HCT116 (cell line): ENCODE measurements at regions not wholly inside any gene's neighbourhood (a gene's known extent, or its start where the extent isn't known, plus 50 kb on each side); places are given as distances from the start of the nearest gene placed in this dataset.

Experiments used
- ATAC-seq: fragments of 200-7000 bp; cut with Tn5 transposase; 2 replicates; pipeline ENCODE4 v1.9.1; 2020; ENCODE audit warnings: mild to moderate bottlenecking, moderate library complexity
- BruUV-seq: library from RNA; stranded (reverse); fragments of 400-500 nt; replicated peaks from 2 replicates; lab custom pipeline; 2021; lab: Mats Ljungman, UMichigan
- CTCF ChIA-PET: fragments of 300-600 bp; sonication (Branson Sonifier 250); formaldehyde crosslinking; loops from one replicate; lab custom pipeline; 2021; ENCODE audit warnings: antibody characterized with exemption; lab: Charles Lee
- POLR2A ChIA-PET: fragments of 300-600, 350-600 bp; sonication (Branson Sonifier 250); formaldehyde crosslinking; loops from one replicate; lab custom pipeline; 2021; ENCODE audit warnings: antibody characterized with exemption; lab: Charles Lee
- RAD21 ChIA-PET, 2 experiments: fragments of 300-600 bp; sonication (Branson Sonifier 250); formaldehyde crosslinking; loops; one replicate each; lab custom pipeline; 2023; ENCODE audit warnings: low total read pairs in 2 of 2; ENCODE audit not compliant: uncharacterized antibody in 2 of 2, unreplicated experiment in 2 of 2, low non-redundant PET in 1 of 2; lab: Charles Lee
- DNase-seq: peaks from one replicate; pipeline ENCODE4 v3.0.0-alpha.2; 2010; ENCODE audit warnings: low read depth, low spot score
- H2AFZ ChIP-seq: fragments of 200-600 bp; shearing (Covaris generic), sonication (generic); 2 replicates; pipeline ENCODE4 v1.6.1; 2017; ENCODE audit warnings: low read depth, mixed run types, mixed read lengths, antibody characterized with exemption, low read length; ENCODE audit not compliant: poor library complexity, severe bottlenecking
- H3K27ac ChIP-seq: 2 replicates; pipeline ENCODE4 v1.5.1; 2012; ENCODE audit warnings: low read depth, low read length
- H3K27me3 ChIP-seq: fragments of 200-600 bp; sonication (generic); 2 replicates; pipeline ENCODE4 v1.6.1; 2016; ENCODE audit warnings: mixed run types, low read length, mixed read lengths; ENCODE audit not compliant: insufficient read depth
- H3K36me3 ChIP-seq, 2 experiments: fragments of 200-500 bp in 1 of 2; fragments of 200-600 bp in 1 of 2; sonication (Bioruptor generic) in 1 of 2; sonication (generic) in 1 of 2; 2 replicates each; pipeline versions ENCODE4 v1.5.1 to v1.6.1; 2014 to 2016; ENCODE audit warnings: low read length in 2 of 2, inconsistent platforms in 1 of 2, mixed read lengths in 1 of 2, mixed run types in 1 of 2; ENCODE audit not compliant: insufficient read depth in 2 of 2, control insufficient read depth in 1 of 2
- H3K4me1 ChIP-seq, 2 experiments: fragments of 200-600 bp in 1 of 2; sonication (generic) in 1 of 2; 2 replicates each; pipeline versions ENCODE4 v1.5.1 to v1.6.1; 2012 to 2017; ENCODE audit warnings: low read length in 2 of 2, inconsistent platforms in 1 of 2, mild to moderate bottlenecking in 1 of 2, mixed read lengths in 1 of 2, mixed run types in 1 of 2, moderate library complexity in 1 of 2; ENCODE audit not compliant: insufficient read depth in 2 of 2, control insufficient read depth in 1 of 2
- H3K4me2 ChIP-seq: fragments of 200-600 bp; sonication (generic); 2 replicates; pipeline ENCODE4 v1.6.1; 2017; ENCODE audit warnings: mixed run types, low read length, mixed read lengths
- H3K4me3 ChIP-seq, 2 experiments: fragments of 200-600 bp in 1 of 2; sonication (generic) in 1 of 2; replicated peaks in 1 of 2; 2 replicates each; pipeline ENCODE4 v1.5.1; 2011 to 2016; ENCODE audit warnings: low read length in 2 of 2, control low read depth in 1 of 2, low read depth in 1 of 2, mild to moderate bottlenecking in 1 of 2, mixed read lengths in 1 of 2, mixed run types in 1 of 2
- H3K79me2 ChIP-seq: fragments of 200-600 bp; sonication (generic); 2 replicates; pipeline ENCODE4 v1.6.1; 2017; ENCODE audit warnings: mild to moderate bottlenecking, mixed run types, low read length, moderate library complexity, mixed read lengths; ENCODE audit not compliant: insufficient read depth
- H3K9ac ChIP-seq: fragments of 200-600 bp; sonication (generic); 2 replicates; pipeline ENCODE4 v1.6.1; 2016; ENCODE audit warnings: low read length, mixed read lengths
- H3K9me2 ChIP-seq: fragments of 200-600 bp; sonication (generic), shearing (Covaris generic); 2 replicates; pipeline ENCODE4 v1.6.1; 2017; ENCODE audit warnings: mixed run types, mild to moderate bottlenecking, moderate library complexity; ENCODE audit not compliant: insufficient read depth
- H3K9me3 ChIP-seq, 2 experiments: fragments of 200-500 bp in 1 of 2; fragments of 200-600 bp in 1 of 2; sonication (Bioruptor generic) in 1 of 2; sonication (generic) in 1 of 2; 2 replicates each; pipeline ENCODE4 v1.6.1; 2014 to 2017; ENCODE audit warnings: low read length in 2 of 2, mixed read lengths in 2 of 2, inconsistent platforms in 1 of 2, low read depth in 1 of 2, mild to moderate bottlenecking in 1 of 2, mixed run types in 1 of 2, moderate library complexity in 1 of 2; ENCODE audit not compliant: control insufficient read depth in 1 of 2, insufficient read depth in 1 of 2
- H4K20me1 ChIP-seq: fragments of 200-600 bp; sonication (generic), shearing (Covaris generic); 2 replicates; pipeline ENCODE4 v1.6.1; 2017; ENCODE audit warnings: mixed run types, mild to moderate bottlenecking, moderate library complexity; ENCODE audit not compliant: insufficient read depth
- EGR1 ChIP-seq: IDR thresholded peaks from 2 replicates; pipeline ENCODE4 v1.6.1; 2012; ENCODE audit warnings: low read depth
- EZH2phosphoT487 ChIP-seq: fragments of 200-600 bp; IDR thresholded peaks from 2 replicates; pipeline ENCODE4 v1.6.1; 2018; ENCODE audit warnings: antibody characterized with exemption, borderline replicate concordance
- POLR2A ChIP-seq: IDR thresholded peaks from 2 replicates; pipeline ENCODE4 v1.7.0; 2011; ENCODE audit warnings: borderline replicate concordance; ENCODE audit not compliant: insufficient read depth, insufficient read length; ENCODE audit errors: extremely low read depth
- POLR2AphosphoS5 ChIP-seq: IDR thresholded peaks from 2 replicates; pipeline ENCODE4 v1.6.1; 2011; ENCODE audit warnings: mild to moderate bottlenecking, low read depth, low read length, moderate library complexity
- SP1 ChIP-seq: IDR thresholded peaks from 2 replicates; pipeline ENCODE4 v1.6.1; 2012; ENCODE audit warnings: low read depth
- TCF7L2 ChIP-seq: IDR thresholded peaks from 2 replicates; pipeline ENCODE4 v1.7.0; 2011; ENCODE audit warnings: borderline replicate concordance, inconsistent platforms; ENCODE audit not compliant: insufficient read depth, insufficient read length; ENCODE audit errors: extremely low read depth
- ZBTB33 ChIP-seq: IDR thresholded peaks from 2 replicates; pipeline ENCODE4 v1.6.1; 2011; ENCODE audit warnings: mild to moderate bottlenecking, low read length, moderate library complexity; ENCODE audit not compliant: insufficient replicate concordance; ENCODE audit errors: extremely low read depth
- ZFX ChIP-seq: fragments of 450-650 bp; IDR thresholded peaks from 2 replicates; pipeline ENCODE4 v1.6.1; 2017
- ZNF274 ChIP-seq: fragments of 200-500 bp; sonication (Bioruptor generic); IDR thresholded peaks from 2 replicates; pipeline ENCODE4 v1.6.1; 2014; ENCODE audit warnings: mild to moderate bottlenecking, low read depth, low read length, inconsistent platforms
- intact Hi-C: fragments of 100-400 bp; cut with micrococcal nuclease; formaldehyde crosslinking; loops from 2 replicates; pipeline ENCODE4 v1.10.0; 2022

GRCh38 chr1:90833466-90834110 is 116.5 kb upstream of the BARHL2 start:
- Histone ChIP-seq H3K36me3 (no peaks in the 10 kb centered on the region), H3K27ac (no peak overlapping the region), H4K20me1 (no peaks in the 10 kb centered on the region), H3K9ac (no peak overlapping the region), H3K79me2 (no peaks in the 10 kb centered on the region), H3K9me3 (no peaks in the 10 kb centered on the region), H3K27me3 (no peaks in the 10 kb centered on the region), H3K9me2 (no peaks in the 10 kb centered on the region), H3K4me3 (no peak overlapping the region), H3K4me2 (no peak overlapping the region), H3K4me1 (no peaks in the 10 kb centered on the region), H2AFZ (no peak overlapping the region)
- CTCF ChIA-PET = no interaction called here
- ATAC-seq (no peak), DNase-seq (no peak)
- no TSS peak for BruUV-seq
- POLR2A ChIA-PET = no interaction called here
- intact Hi-C loops = no loop called here
- RAD21 ChIA-PET = no interaction called here
- no peak for TF ChIP-seq SP1
- TF ChIP-seq POLR2A = no peak
- TF ChIP-seq ZBTB33 = no peak
- TF ChIP-seq POLR2AphosphoS5 = no peak
- TF ChIP-seq ZFX = no peak
- no peak for TF ChIP-seq EGR1
- TF ChIP-seq EZH2phosphoT487 = no peak

- Histone ChIP-seq H3K9me3 (no peaks in the 10 kb centered on the region), H2AFZ (no peak overlapping the region), H3K27ac (no peak overlapping the region)
- RAD21 ChIA-PET = no interaction called here
- no peak for ATAC-seq
- DNase-seq = no peak
- TF ChIP-seq ZNF274 (no peak), POLR2AphosphoS5 (no peak), ZFX (no peak), EZH2phosphoT487 (no peak), TCF7L2 (no peak)
- TF ChIP-seq, all 23 proteins: peak for 0
- intact Hi-C loops = no loop called here
- Histone ChIP-seq H3K9me2 (no peaks in the 10 kb centered on the region), H4K20me1 (no peaks in the 10 kb centered on the region), H3K4me1 (no peaks in the 10 kb centered on the region), H3K9ac (no peak overlapping the region), H3K4me3 (no peak overlapping the region), H3K36me3 (no peaks in the 10 kb centered on the region), H3K79me2 (no peaks in the 10 kb centered on the region), H3K4me2 (no peak overlapping the region), H3K27me3 (no peaks in the 10 kb centered on the region)
- BruUV-seq = no TSS peak
- CTCF ChIA-PET = no interaction called here
- POLR2A ChIA-PET = no interaction called here
Measured at GRCh38 chr1:90831910-90832309, 114.8 kb upstream of the BARHL2 start.
